GM19372 (cell line): ENCODE measurements at regions not wholly inside any gene's neighbourhood (a gene's known extent, or its start where the extent isn't known, plus 50 kb on each side); places are given as distances from the start of the nearest gene placed in this dataset.
"Not testable (repeated sequence)": the region's sequence is repeated elsewhere in the genome, so short reads cannot be mapped to it uniquely, and the experiment has no call there.

Experiments
- ATAC-seq: cut with Tn5 transposase; IDR thresholded peaks from one replicate; pipeline ENCODE4 v1.9.1; 2021; ENCODE audit warnings: mild to moderate bottlenecking, low read depth, moderate library complexity; ENCODE audit not compliant: unreplicated experiment

DNA sequence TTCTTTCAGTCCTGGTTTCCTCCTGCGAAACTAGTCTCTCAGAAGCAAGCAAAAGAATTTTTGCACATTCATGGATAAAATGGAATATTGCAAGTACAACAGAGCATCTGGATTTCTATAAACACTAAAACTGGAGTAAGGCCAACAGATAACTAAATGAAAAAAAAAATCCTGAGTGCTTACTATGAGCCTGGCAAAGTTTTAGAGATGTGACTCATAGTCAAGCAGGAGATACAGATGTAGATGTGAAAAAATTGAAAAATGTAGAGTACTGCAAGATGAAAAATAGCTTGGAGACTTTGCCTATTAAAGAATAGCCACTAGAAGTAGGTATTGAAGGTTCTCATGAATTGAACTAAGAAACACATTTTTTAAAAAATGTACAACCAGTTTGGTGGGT, 397.4 kb downstream of the OTOL1 start:
- no peak for ATAC-seq

DNA sequence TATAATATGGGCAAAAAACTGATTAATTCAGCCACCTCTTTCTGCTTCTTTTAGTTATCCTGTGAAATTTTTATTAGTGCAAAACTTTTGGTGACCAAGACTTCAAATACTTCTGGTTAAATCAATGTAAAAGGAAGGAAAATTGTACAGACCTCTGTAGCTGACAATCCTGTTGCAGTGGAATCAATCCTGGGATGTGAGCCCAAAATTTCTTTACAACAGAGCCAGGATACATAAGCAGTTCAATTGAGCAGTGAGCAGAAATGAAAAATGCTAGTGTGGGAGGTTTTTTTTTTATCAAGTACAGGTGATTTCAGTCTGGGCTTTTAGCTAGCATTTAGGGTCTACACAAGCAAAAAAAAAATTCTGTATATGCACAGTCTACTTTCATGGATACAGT, 398.0 kb downstream of the OTOL1 start:
- no peak for ATAC-seq

DNA sequence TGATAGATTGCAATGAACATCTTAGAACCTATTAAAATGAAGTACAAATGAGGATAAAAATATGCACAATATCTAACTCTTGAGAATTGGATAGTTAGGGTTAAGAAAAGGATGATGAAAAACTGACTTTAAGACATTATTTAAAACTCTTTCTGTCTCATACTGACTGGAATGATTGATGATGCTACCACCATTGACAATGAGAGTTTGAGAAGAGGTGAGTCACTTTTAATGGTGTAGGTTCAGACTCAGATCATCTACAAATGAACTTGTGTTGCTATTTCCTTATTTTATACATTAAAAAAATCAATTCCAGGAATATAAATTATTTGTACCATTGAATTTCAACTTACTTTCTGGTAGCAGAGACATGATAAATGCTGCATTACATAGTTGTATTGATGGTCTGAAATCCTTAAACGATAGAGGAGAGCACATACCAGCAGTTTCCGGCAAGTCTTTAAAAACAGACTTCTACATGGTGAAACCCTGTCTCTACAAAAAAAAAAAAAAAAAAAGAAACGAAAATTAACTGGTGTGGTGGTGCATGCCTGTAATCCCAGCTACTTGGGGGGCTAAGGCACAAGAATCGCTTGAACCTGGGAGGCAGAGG, 409.0 kb downstream of the OTOL1 start:
- ATAC-seq: no peak

DNA sequence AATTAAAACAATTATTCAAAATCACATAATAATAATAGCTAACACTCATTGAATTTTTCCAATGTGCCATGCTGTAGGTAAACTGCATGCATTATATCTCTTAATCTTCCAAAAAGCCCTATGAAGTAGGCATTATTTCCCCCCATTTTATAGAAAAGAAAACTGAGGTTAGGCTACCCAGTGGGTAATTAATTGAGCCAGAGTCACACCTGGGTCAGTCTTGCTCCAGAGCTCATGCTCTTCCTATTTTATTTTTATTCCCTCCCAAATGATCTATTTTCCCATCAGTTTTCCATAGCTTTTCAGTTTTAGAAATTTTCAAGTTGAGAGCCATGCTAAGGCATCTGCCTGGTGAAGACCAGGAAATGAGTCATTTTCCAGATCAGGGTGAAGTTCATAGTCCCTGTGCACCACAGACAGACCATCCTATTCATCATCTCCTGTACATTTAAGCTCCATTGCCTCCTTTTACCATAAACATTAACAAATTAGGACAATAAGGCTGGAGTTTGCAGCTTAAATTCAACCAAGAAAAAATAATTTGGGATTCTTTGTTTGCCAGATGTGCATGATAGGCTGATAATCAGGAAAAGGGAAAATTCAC, 417.3 kb downstream of the OTOL1 start:
- no peak for ATAC-seq

DNA sequence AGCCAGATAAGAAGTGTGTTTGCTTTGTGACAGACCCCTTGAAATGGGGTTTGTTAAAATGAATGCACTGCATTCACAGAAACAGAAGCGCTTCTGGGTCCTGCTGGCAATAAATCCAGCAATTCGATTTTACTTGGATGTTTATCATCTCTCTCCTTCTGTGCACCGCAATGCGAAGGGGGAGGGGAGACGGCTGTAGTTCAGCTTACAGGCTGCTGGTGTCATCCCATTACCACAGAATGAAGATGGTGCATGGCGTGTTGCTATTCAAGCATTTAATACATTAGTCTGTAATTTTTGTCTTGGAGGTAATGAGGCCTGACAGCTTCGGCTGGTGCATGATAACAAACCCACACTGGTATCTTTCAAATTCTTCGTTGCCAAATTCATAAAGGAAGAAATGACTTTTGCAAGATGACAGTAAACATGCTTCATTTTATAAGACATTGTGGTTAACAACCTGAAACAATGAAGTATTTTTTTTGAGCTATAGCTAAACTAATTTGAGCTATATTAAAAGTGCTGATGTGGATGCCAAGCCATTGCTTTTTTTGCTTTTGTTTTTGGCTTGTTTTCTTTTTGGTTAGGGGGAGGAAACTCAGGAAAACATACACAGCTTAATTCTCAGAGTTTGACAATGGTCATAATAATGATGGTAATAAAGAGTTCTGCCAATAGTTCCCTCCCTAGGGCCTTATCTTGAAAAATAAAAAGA, 418.3 kb downstream of the OTOL1 start:
- no peak for ATAC-seq

DNA sequence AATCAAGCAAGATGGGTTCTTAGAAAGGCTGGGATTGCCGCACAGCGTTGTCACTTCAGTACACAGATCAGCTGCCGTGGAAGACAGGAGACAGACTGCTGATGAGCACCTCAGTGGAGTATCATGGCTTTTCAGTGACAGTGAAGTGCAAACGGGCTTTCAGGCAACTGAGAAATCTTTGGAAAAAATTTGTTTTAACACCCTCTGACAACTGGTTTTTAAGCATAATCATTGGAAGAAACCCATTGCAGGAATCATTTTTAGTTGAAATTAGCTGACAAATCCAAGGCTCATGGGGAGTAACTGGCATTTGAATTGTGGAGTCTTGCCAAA, 418.8 kb downstream of the OTOL1 start:
- no peak for ATAC-seq

DNA sequence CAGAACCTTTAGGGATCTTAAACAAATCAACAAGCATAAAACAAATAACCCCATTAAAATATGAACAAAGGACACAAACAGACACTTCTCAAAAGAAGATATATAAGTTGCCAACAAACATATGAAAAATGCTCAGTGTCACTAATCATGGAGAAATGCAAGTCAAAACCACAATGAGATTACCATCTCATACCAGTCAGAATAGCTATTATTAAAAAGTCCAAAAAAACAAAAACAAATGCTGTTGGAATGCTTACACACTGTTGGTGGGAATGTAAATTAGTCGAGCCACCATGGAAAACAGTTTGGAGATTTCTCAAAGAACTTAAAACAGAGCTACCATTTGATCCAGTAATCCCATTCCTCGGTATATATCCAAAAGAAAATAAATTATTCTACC, 423.6 kb downstream of the OTOL1 start:
- ATAC-seq: no peak

DNA sequence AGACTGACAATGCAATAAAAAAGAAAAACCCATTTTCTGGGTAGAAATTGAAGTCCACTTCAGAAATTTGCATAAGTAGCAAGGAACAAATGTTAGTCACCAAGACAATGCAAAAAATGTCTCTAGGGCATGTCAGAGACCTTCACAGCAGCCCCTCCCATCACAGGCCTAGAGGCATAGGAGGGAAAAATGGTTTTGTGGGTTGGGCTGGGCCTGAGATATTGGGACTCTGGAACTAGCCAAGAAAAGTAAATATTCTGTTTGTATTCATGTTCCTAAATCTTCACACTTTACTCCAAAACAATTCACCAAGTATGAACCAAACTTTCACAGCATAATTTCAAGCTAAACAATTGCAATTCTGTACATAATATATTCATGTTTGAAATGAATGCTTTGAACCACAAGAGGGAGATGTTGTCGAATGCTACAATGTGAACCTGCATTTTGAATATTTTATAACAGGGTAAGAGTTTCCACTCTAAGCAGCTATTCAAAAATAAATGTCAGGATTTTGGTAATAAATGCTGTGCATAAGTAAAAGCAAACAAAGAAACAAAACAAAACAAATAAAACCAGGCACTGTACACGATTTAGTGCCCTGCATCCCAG, 429.2 kb downstream of the OTOL1 start:
- ATAC-seq: no peak

DNA sequence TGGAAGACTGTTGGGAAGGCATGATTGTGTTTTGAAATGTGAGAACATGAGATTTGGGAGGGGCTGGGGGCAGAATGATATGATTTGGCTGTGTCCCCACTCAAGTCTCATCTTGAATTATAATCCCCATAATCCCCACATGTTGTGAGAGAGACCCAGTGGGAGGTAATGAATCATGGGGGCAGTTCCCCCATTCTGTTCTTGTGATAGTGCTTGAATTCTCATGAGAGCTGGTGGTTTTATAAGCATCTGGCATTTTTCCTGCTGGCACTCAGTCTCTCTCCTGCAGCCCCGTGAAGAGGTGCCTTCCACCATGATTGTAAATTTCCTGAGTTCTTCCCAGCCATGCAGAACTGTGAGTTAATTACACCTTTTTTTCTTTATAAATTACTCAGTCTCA, 430.5 kb downstream of the OTOL1 start:
- ATAC-seq: no peak

DNA sequence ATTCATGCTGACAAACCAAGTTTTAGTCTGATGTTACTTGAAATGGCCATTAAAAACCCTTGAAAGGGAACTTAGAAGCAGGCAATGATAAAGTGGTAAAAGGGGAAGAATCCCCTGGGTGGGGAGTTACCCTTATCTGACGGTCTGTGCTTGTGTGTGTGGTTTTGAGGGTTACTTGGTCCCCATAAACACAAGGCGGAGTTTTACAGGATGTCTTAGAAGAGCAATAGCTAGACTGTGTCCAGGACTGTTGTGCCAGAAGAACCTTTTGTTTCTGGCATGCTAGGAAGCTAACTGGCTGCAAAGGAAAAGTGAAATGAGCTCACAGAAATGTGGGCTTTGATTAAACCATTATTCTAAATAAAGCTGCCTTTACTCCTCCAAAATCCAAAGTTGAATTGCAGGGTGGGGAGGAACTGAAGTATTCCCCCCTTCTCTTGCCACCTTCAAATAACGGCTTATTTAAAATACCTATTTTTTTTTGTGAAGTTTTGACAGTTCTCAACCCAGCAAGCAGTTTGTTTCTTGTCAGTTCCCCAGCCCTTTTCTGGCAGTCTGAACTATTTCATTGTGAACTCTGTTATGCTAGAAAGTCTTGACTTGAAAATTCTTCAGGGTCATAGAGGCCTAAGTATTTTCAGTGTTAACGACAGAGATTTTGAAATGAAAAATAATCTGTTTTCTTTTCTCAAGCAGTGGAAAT, 443.5 kb downstream of the OTOL1 start:
- ATAC-seq: no peak

DNA sequence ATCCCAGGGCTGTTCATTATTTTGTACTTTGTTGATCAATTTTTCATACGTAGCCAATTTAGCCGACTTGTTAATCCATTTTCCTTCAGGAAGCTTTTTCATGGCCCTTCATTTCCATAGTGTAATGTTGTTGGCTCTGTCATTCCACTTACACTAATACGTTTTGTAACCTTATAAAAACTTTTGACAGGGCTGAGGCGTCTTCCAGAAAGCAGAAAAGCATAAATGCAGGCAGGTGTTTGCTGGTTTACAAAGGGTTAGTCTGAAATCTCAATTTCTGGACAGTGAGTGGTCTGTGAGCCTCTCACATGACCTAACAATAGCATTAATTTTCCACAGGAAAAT, 444.0 kb downstream of the OTOL1 start:
- ATAC-seq: no peak

DNA sequence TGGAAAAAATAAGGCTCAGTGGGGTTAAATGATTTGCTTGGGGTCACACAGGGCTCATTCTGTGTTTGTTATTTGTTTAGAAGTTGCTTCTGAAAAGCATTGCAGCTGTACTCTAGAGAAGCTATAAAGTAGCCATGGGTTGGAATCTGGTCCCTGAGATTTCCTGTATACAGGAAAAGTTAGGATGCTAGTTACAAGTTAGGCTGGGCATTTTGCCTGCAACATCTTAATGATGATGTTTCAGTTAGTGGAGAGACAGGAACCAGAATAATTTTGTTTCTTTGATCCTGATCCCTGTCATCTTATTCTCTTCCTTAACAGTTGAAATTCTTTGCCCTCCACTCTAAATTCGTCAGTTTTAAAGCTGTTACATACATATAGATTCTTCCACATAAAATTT, 445.3 kb downstream of the OTOL1 start:
- no peak for ATAC-seq

DNA sequence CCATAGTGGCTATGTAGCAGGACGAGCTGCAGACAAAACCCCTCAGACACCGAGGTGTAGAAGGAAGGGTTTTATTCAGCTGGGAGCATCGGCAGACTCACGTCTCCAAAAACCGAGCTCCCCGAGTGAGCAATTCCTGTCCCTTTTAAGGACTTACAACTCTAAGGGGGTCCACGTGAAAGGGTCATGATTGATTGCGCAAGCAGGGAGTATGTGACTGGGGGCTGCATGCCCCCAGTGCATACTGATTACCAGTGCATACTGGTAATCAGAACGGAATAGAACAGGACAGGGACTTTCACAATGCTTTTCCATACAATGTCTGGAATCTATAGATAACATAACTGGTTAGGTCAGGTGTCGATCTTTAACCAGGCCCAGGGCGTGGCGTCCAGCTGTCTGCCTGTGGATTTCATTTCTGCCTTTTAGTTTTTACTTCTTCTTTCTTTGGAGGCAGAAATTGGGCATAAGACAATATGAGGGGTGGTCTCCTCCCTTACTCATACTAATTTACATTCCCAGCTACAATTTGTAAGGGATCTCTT, 447.3 kb downstream of the OTOL1 start:
- not testable (repeated sequence) for ATAC-seq

DNA sequence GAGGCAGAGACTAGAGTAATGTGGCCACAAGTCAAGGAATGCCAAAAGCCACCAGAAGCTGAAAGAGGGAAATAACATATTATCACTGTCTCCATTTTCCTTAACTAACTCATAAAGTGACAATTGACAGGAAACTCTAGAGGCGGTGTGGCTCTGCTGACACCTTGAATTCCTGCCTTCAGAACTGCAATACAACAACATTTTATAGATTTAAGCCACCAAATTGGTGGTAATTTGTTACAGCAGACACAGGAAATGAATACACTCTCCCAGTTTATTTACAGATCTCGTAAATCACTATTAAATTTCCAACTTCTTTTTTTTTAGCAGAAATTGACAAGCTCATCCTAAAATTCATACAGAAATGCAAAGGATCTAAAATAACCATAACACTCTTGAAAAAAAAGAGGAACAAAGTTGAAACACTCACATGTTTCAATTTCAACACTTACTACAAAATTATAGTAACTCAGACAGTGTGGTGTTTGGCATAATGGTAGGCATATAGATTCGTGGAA, 449.9 kb downstream of the OTOL1 start:
- ATAC-seq: no peak

DNA sequence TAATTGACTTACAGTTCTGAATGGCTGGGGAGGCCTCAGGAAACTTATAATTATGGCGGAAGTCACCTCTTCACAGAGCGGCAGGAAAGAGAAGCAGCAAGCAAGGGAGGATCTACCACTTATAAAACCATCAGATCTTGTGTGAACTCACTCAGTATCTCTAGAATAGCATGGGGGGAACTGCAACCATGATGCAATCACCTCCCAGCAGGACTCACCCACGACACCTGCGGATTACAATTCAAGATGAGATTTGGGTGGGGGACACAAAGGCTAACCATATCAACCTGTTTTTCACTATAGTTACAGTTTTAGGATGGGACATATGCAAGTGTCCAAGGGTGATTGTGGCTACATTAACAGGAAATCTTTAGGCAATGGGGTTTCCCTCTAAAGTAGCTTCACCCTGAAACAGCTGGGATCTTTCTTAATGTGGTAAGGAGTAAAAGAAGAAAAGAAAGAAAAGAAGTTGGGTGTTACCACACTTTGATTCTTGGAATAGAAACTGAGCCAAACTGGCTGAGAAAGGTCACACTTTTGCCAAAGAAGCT, 453.8 kb downstream of the OTOL1 start:
- no peak for ATAC-seq

DNA sequence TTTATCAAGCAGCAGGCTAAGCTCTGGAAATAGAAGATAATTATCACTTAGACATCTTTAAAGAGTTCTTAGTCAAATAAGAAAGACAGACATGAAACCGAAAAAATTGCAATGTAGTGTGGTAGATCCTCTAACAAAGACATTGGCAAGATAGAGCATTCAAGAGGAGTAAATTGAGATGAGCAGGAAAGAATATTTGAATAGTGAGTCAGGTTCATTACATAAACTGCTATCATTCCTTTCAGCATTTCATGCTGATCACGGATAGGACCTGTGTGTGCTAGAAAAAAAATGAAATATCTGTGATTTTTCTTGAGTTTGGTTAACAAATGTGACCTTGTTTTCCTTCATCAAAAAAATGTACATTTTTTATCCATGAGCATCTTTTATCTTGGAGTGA, 460.9 kb downstream of the OTOL1 start:
- ATAC-seq: no peak

DNA sequence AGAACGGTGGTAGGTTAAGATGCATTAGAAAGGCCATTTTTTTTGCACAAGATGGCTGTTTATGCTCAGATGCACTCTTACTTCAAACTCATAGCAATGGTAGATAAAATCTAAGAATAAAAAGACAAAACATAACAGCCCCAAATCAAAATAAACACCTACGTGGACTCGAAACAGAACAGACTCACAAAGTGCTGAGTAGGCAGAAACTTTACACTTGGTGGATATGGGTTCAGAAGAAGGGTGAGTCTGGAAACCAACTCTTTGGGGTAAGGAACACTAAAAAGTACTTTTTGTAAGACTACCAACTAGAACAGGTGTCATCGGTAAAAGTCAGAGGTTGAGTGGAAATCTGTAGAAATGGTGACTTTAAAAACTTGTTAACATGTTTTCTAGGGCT, 468.2 kb downstream of the OTOL1 start:
- ATAC-seq: no peak

DNA sequence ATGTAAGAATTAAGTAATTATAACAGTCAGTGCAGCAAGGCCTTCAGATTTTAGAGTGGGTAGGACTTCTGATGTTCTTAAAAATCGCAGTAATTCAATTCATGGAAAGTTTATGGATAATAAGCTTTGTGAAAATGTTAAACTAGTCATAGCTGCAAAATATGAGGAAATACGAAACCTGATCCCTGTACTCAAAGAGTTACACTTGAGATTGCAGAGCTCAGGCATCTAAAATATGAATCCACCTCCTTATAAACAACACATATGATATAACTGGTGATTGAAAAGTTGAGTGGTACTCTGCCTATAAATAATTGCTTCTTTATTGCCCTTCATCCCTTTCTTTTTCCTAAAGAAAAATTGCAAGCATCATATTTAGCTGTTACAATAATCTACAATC, 473.3 kb downstream of the OTOL1 start:
- no peak for ATAC-seq

DNA sequence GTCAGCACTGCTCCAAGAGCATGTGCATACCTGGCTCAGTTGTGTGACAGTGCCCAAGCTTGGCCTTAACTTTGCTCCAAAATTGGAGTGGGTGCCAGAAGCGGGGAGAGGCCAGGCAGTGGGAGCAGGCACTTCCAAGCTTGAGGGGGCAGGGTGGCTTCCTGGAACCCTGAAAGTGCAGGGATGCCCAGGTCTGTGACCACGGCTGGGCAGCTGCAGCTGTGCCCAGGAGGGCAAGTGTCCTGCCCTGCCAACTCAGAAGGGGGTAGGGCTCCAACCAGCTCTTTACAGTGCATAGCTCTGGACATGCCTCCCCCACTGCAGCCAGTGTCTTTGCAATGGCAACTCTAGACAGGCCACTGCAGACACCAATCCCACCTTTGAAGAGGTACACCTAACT, 478.6 kb downstream of the OTOL1 start:
- ATAC-seq: no peak

DNA sequence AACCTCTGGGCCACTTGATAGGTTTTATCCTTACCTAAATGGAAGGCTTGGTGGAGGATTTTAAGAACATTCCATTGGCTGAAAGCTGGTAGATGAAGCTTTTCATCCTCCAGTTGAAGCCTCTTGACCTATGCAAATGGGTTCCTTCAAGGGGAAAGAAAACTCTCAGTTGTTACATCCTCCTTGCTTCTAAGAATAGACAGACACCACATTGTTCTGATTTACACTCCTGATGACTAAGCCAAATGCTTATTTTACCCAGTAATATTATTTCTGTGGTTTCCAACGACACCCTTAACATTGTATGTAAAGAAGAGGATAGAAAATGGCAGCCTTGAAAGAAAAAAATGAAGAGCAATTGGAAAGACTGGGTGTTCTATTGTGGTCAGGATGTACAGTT, 480.5 kb downstream of the OTOL1 start:
- ATAC-seq: no peak

DNA sequence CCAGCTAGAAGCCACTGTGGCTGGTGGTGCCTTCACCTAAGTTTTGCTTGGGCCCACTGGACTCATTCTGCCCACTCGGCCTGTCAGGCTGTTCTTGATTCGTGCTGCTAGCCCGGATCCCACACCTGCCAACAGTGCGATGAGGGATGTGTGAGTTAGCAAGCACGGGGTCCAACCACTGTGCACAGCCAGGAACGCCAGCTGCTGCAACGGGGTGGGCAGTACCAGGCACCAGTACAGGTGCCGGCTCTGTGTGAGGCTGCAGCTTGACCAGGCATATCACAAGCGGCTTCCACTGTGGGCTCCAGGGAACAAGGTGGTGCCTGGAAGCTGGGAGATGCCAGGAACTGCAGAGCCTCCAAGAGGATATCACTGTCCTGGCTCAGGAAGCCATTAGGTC, 481.2 kb downstream of the OTOL1 start:
- ATAC-seq: no peak
